T1000 (cell line): ENCODE measurements at regions not wholly inside any gene's neighbourhood (a gene's known extent, or its start where the extent isn't known, plus 50 kb on each side); places are given as distances from the start of the nearest gene placed in this dataset.

ENCODE experiments used
- DNase-seq: peaks from one replicate; lab custom pipeline; 2025; ENCODE audit warnings: mixed read lengths; lab: John Stamatoyannopoulos, UW

DNA sequence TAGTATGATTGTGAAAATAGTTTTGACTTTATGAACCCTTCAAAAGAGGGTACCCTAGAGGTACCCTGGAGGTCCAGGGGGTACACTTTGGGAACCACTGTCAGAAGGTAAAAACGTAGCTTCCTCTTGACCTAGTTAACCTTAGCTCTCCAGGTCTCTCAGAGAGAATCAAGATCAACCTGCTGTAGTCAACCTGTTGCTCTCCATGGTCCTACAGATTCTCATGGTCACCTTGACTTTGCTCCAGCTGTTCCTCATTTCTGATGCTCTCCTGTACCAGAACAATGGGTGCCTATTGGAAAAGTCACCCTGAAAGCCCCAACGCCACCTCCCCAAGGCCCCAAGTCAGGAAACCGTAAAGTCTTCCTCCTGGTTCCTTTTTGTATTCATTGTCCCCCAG is 294.4 kb upstream of the CDH4 start:
- no peak for DNase-seq

DNA sequence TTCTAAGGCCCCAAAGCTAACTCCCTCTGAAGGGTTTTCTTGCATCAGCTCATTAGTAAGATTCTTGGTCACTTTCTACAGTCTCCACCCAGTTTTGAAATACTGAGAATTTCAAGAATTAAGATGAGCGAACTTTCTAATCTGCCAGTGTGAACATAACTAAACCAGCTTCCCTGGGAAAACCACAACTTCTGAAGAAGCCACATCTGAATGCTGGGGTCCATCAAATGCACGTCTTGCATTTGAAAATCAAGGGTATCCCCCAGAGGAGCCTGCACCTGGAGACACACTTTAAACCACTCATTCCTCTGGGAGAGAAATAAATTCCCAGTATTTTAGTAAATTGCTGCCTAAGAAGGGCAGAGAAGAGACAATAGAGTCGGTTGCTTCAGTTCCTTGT is 292.1 kb upstream of the CDH4 start:
- no peak for DNase-seq

DNA sequence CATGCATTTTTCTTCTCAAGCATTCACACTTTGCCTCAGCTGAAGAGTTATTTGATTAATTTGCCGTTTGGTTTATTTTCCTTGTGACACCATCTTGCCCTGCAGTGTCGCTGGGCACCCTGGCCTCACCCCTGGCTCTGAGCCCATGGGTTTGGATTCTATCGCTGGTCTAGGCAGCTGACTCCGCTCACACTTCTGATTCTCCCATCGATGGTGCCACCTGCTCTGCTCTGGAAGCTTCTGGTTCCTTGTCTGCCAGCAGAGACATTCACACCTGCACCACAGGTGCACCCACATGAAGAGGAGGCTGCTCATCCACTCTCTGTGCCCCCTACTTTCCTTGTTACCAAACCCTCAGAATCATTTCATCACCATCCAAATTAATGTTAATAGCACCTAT is 291.6 kb upstream of the CDH4 start:
- no peak for DNase-seq

DNA sequence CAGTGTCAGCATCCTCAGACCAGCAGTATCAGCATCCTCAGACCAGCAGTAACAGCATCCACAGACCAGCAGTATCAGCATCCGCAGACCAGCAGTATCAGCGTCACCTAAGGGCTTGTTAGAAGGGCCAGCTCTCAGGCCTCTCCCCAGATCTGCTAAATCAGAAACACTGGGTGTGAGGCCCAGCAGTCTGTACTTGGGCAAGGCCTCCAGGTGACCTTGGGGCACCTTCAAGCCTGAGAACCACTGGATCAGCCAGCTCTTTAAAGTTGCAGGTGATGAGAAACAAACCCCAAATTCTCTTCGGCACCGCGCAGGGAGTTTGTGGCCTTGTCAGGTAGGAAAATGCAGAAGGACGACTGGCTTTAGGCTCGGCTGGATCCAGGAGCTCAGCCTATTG is 290.5 kb upstream of the CDH4 start:
- DNase-seq: no peak

DNA sequence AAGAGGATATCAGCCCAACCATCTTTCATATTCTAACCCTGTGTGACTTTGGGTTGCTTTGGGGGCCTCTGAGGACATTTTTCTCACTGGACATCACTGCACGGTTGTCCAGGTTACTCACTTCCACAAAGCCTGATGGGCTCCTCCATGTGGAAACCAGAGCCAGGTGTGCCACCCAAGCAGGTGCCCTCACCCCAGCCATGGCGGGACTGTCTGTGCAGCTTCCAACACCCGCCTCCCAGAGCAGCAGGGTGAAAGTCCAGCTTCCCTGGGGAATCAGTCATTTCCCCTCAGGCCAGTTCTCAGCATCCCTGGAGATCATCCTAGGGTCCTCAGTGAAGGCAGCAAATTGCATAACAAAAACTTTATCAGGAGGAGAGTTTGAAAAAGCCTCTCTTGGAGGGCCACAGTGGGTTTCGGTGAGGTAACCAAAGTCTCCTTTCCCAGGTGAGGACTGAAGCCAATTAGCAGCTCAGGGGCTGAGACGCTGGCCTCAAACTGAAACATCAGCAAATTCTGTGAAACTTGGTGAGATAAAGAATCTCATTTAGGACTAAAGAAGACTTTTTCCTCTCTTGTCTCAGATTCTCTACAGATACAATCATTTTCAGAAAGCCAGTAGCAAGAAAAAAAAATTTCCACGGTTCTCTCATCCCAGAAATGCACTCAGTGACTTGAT is 289.6 kb upstream of the CDH4 start:
- DNase-seq: no peak

DNA sequence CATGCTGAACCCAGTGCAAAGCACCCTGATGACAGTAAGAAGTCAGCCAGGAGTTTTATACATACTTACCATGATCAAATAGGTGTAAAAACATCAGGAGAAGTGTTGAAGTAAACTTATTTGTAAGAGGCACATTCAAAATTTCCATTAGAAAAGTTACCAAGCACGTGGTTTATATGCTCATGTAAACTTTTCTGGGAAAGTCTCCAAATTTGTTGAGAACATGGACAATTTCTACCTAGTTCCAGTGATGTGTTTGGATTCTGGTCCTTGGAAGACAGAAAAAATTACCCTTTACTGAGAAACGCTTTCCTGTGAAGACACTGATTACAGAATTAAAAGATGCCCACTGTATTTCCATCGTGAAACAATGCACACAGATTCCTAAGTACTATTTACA is 288.9 kb upstream of the CDH4 start:
- DNase-seq: no peak

DNA sequence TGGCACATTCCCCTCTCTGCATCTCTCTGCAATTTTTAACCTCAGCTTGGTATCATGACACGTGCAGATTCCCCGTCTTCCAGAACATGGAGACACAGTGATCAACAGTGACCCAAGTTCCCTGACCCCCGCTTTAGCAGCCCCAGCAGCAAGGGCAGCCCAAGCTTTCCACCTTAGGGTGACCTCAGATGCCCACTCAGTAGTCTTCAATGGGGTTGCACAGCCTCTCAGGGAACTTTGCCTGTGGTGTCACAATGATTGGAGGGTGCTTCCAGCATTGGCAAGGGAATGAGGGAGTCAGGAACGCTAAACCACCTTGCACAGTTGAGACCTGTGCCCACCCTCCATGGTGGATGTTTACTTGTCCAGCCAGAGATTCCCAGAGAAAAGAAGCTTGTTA is 287.1 kb upstream of the CDH4 start:
- DNase-seq: no peak

DNA sequence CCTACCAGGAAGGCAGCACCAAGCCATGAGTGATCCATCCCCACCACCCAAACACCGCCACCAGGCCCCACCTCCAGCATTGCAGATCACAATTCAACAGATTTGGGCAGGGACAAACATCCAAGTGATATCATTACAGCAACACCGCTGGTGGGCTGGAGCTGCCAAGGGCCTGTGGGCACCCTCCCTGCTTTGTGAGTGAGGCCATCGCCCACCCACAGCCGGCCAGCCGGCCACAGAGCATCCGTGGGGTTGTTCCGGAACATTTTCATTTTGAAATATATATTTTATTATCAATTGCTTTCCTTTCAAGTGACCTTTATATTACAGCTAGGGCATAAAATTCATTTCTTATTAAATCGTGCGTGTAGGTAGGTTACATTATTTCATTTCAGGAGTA is 286.0 kb upstream of the CDH4 start:
- DNase-seq: no peak

DNA sequence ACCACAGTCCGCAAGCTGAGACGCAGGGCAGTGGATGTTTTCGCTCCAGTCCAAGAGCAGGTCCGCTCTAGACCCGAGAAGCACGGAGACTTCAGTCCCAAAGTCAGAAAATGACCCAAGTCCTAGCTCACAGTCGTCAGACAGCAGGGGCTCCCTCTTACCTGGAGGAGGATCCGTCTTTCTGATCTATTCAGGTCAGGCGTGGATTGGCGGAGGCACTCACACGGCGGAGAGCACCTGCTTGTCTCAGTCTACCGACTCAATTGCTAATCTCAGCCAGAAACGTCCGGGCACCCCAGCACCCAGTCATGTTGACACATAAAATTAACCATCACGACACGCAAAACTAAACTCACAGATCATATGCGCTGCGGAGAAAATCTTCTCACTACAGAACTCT is 285.3 kb upstream of the CDH4 start:
- DNase-seq: no peak

DNA sequence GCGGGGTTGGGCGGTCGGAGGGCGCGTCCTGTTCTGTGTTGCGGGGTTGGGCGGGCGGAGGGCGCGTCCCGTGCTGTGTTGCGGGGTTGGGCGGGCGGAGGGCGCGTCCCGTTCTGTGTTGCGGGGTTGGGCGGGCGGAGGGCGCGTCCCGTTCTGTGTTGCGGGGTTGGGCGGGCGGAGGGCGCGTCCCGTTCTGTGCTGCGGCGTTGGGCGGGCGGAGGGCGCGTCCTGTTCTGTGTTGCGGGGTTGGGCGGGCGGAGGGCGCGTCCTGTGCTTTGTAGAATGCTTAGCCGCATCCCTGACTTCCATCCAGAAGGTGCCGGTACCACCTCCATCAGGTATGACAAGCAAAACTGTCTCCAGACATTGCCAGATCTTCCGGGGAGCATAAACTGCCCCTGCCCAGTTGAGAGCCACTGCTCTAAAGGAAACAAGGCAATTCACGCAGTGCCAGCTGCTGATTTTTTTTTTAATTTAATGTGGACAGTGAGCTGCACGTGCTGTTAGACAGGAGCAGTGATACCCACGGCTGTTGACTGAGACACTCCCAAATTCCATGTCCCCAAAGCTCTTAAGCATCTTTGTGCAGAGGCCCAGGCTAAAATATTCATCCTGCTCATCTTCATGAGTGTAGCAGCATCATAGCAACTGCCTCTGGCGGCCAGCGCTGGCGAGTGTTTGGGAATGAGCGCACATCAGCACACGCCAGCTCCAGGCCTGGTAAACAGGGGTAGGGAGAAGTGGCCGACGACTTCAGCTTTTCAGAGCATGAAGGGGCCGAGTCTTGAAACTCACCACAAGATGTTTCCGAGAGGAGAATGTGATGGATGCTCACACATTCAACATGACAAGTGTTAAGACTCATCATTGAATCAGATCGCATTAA is 284.4 kb upstream of the CDH4 start:
- DNase-seq: no peak

DNA sequence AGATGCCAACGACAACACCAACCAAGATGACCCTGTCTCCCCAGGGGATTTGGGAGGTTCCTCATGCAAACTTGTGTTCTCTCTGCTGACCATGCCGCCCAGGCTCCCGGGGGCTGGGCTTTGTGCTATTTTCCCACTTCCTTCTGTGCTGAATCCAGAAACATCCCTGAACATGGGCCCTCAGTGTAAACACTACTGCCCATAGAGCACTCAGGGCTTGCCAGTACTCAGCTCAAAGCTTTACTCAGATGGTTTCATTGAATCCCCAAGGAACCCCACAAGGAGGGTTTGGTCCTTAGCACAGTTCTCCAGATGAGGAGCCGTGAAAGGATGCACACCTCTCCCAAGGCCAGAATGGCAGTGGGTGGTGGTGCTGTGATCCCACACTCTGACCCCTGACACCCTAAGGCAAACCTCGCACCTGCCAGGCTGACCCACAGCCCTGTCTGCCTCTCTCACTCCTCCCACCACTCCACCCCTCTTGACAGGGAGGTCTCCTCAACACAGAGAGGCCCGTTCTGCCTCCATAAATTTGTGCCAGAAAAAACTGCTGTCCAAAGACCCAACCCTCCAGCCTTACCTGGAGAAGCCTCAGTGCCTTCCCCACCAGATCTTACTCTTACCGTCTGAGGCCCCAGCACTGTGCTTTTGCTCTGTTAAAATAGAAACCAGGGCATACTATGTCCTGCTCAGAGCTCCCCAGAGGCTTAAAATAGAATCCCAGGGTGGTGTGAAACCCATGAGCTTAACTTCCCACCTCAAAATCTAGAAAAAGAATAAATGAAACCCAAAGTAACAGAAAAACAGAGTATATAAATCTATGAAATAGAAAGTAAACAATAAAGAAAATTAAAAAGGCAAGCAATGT is 283.0 kb upstream of the CDH4 start:
- no peak for DNase-seq

DNA sequence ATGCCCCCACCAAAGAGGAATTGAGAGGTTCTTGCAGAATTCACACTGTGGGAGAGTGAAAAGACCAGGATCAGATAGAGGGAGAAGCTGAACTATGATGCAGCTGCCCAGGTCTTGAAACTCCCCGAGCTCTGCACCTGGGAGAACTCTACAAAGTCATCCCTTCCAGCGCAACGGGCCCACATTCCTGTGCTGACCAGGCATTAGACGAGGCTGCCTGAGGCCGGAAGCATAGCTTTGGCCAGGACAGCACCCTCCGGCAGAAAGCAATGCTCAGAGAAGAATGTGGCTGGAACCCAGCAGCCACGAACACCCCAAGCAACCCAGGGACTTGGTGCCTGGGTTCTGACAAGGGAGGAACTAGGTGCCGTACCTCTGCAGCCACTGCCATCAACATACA is 281.5 kb upstream of the CDH4 start:
- no peak for DNase-seq

DNA sequence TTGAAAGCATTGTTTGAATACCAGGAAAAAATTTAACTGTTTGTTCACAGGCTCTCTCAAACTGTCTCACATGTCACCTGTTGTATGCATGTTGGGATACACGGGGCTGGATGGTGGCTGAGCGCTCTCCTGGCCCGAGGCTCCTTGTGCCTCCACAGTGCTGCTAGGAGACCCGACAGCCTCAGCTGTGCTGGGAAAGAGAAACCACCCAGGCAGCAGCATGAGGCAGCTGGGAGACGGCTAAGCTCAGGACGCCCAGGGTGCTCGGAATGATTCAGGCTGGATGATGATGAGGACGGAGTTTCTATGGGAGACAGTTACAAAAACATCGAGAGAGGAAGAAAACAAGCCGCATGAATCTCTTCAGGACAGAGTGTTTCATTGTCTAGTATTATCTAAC is 278.0 kb upstream of the CDH4 start:
- no peak for DNase-seq

DNA sequence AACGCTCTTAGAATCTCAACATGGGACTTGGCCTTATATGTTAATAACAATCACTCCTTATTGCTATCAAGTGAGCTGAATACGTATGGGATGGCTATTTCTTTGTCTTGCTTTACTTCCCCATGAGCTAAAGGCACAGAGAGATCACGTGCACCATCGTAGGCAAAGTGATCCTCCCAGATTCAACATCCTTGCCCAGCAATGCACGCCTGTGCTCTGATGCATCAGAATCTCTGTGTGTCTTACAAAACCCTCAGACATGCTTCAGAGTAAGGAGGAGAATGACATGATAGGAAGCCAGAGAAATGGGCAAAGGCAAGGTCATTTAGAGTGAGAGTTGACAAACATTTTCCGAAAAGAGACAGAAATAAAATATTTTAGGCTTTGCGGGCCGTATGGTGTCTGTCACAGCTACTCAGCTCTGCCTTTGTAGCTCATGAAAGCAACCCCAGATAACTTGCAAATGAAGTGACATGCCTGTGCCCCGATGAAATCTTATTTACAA is 277.6 kb upstream of the CDH4 start:
- no peak for DNase-seq

DNA sequence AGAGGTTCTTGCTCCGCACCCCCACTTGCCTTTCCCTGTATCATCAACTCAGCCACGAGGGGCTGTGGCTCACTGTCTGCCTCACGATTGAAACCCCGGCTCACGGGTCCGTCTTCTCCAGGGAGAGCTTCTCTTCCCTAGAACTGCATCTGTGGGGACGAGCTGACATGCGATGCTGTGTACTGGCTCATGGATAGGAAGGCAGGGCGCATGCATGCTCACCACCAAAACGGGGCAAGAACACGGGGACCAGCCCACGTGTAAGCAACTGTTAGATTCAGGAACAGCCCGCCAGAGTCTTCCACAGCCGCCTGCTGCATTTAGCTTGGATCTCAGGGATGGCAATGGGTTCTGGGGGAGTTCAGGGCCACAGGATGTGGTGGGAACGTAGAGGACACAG is 275.9 kb upstream of the CDH4 start:
- no peak for DNase-seq

DNA sequence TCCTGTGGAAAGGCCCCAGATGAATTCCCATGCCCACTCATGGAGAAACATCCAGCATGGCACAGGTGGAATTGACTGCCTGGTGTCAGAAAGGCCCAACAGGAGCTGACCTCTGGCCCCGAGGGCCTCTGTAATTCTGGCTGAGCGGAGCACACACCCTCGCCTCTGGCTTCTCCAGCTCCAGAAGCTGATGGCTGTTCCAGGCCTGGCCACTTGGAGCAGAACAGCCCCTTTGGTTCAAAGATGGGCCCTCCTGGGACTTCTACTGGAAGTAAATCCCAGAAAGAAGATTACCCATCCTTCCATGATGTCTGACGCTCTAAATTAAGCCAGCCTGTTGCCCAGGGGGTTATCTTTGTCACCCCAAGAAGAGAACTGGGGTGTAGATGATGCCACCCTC is 275.1 kb upstream of the CDH4 start:
- no peak for DNase-seq

DNA sequence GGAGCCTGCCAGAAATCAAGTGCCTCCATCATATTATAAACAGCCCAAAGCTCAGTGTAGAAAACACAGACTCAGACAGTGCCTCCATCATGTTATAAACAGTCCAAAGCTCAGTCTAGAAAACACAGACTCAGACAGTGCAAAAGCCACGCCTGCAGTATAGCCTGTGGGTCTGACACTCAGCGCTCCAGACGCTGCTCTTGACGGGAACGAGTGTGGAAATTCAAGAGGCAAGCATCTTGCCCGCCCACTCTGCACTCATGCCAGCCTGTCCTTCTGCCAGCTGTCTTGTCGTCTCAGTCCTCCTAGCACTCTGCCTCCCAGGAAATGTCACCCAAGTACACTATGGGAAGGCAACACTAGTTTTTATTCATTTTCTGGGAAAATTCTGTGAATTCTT is 274.2 kb upstream of the CDH4 start:
- DNase-seq: no peak

DNA sequence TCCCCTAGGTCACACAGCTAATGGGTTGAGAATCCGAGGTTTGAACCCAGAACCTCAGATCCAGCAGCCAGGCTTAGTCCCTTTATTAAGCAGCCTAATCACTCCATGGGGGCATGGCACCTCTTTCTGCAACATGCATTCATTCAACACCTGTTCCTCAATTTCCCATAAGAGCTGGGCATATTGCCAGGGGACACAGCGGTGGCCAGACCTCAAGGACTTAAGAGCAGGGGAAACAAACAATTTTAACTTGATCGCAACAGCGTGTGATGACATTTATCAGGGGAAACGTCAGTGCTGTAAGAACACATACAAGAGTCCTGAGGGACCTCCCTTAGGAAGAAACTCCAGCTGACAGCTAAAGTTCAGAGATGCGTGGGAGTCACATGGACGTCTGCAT is 267.4 kb upstream of the CDH4 start:
- DNase-seq: no peak

DNA sequence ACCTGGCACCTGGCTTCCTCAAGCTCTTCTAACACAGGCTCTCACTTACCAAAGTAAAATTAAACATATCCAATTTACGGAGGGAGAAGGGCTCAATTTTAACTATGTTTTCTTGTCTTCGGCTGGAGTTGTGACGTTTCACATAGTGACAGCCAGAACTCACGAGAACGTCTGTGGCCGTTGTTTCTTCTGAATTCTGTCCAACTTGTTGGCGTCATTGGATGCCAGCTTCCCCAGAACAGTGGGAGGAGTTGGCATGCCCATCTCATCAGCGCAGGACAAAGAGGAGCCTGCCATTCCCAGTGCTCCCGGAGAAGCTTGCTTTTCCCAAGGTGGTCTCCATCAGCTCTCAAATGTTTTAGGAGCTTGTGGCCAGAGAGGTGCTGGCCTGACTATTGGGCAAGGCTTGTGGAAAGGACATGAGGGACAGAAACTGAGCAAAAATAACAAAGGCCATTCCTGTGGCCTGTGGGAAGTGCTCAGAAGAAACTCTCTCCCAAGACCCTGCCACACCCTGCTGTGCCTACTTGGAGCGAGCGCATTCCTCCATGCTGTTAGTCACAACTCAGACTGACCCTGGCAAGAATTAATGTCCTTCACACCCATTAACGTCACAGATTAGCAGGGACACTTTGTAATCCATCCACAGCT is 265.4 kb upstream of the CDH4 start:
- DNase-seq: no peak

DNA sequence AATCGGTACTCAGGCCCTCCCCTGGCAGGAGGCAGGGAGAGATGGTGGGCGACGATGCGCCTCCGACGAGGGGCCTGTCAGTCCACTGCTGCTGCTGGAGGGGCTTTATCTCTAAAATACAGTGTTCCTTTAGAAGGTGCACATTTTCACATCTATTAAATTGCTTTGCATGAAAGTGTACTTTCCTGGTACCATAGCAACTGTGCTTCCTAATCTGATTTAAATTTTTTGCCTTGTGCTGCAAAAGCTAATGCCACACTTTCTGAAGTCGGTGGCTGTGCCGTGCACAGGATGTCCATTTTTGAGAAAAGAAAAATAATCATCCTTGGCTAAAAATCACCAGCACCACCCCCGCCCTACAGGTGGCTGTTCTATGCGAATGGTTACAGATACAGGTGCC is 262.0 kb upstream of the CDH4 start:
- DNase-seq: no peak

DNA sequence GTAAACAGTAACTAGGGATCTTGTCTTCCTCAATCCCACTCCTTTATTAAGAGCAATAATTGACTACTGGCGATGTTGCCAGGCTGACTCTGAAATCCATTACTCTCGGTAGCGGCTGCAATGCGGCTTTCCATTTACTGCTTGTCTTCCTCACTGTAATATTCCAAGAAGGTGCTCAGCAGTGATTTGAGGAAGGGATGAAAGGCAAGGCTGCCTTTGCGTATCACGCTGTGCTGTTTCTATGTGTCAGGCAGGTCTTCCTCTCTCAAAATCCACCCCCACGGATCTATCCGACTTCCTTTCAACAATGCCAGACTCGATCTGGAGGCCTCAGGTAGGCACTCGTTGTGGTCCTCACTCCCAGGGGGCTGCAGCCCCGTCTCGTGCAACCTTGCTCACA is 261.4 kb upstream of the CDH4 start:
- DNase-seq: no peak

DNA sequence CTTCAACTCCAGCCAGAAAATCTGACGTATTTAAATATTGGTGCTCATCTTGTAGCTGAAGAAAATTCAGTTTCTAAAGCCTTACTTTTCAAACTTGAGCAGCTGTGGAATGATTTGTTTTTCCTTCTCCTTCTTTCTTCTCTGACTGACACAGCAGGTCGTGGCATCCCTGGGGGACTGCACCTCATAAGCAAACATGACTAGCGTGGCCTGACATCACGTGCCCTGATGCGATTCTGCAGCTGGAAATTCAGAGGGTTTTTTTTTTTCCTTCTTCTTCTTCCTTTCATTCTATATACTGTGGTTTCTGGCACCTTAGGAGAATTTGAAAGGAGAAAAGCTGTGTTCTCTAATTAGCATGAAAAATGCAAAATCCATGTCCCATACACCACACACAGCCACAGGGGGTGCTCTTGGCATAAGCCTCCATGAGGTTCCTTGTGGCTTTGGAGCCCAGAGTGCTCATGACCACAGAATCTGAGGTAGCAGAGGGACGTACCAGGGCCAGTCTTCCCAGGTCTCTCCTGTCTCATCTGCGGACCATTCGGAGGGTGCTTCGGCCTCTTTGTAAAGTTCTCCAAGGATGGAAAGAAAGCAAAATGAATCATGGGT is 258.5 kb upstream of the CDH4 start:
- no peak for DNase-seq
